ENCODE measurements at regions not wholly inside any gene's neighbourhood (a gene's known extent, or its start where the extent isn't known, plus 50 kb on each side); places are given as distances from the start of the nearest gene placed in this dataset.

GRCh38 chr10:29784175-29784773, 149.5 kb upstream of the SVIL start:
- no peak for DNase-seq (ENCODE audit: low spot score)

DNA sequence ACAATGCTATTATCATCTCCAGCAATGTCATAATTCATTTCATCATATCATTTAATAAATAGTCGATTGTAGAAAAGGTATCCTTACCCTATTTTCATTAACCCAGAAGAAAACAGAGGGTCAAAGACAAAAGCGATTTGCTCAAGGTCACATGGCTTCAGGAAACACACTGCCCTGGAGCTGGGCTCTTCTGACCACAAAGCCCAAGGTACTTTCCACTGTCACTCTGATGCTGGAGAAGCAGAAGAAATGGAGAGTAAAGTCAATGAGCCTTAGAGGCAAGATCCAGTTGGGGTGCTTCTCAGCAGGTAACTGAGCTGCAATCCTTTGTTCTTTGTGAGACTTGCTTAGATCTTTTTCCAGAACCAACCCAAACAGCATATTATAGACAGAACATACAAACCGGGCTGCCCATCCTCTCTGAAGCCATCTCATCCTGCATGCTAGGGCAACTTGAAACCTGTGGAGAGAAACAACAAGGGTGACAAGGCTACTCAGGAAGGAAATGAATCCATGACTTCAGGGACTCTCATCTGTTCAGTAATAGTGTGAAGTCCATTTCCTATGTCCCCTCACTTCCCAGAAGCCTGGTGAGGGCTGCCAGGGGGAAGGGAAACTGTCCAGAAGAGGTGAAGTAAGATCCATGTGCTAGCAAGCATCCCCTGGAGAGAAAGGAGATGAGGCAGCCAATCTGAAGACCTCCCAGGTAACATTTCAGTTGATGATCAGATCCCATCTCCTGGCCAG, 148.6 kb upstream of the SVIL start:
- ATAC-seq (ENCODE audit: low FRiP score) (no peak), DNase-seq (ENCODE audit: low spot score) (no peak)
- TF ChIP-seq, protein P1, sequence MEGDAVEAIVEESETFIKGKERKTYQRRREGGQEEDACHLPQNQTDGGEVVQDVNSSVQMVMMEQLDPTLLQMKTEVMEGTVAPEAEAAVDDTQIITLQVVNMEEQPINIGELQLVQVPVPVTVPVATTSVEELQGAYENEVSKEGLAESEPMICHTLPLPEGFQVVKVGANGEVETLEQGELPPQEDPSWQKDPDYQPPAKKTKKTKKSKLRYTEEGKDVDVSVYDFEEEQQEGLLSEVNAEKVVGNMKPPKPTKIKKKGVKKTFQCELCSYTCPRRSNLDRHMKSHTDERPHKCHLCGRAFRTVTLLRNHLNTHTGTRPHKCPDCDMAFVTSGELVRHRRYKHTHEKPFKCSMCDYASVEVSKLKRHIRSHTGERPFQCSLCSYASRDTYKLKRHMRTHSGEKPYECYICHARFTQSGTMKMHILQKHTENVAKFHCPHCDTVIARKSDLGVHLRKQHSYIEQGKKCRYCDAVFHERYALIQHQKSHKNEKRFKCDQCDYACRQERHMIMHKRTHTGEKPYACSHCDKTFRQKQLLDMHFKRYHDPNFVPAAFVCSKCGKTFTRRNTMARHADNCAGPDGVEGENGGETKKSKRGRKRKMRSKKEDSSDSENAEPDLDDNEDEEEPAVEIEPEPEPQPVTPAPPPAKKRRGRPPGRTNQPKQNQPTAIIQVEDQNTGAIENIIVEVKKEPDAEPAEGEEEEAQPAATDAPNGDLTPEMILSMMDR (IDR thresholded peaks at IDR 0.05), result no peak

More at GRCh38 chr10:29784175-29784773, 149.5 kb upstream of the SVIL start:
- ATAC-seq (ENCODE audit: low FRiP score), result peak; percentile 44
- TF ChIP-seq, protein P1 (IDR thresholded peaks at IDR 0.05), result no peak

DNA sequence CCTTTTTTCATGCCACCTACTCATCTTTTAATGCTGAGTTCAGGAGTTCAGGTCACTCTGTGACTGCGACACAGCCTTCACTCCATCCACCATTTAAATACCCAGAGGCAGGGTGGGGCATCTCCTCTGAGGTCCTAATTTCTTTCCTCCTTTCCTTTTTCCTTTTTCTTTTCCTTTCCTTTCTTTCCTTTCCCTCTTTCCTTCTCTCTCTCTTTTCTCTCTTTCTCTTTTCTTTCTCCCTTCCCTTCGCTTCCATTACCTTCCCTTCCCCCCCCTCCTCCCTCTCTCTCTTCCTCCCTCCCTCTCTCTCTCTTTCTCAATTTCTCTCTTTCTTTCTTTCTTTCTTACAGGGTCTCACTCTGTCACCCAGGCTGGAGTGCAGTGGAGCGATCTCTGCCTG, 145.9 kb upstream of the SVIL start:
- TF ChIP-seq, protein P1 (IDR thresholded peaks at IDR 0.05), result no peak
- DNase-seq (ENCODE audit: low spot score), result no peak
- ATAC-seq (ENCODE audit: low FRiP score), result no peak

DNA sequence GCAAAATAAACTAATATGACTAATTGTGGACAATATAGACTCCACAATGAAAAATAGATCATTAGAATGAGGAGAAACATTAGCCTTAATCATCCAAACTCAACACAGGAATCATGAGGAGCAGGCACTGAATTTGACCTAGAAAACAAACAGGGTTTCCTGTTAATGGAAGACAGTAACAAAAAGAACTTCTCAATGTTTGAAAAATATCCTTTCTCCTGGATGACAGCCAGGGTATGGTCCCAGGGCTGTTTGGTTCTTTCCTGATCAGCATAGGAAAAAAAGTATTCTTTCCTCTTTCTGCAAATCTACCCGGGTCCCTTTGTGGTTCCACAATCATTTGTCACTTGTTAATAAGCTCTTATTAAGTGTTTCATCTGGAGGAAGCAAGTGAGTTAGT, 145.3 kb upstream of the SVIL start:
- TF ChIP-seq, protein P1 (IDR thresholded peaks at IDR 0.05), result no peak
- ATAC-seq (ENCODE audit: low FRiP score) (no peak), DNase-seq (ENCODE audit: low spot score) (no peak)

DNA sequence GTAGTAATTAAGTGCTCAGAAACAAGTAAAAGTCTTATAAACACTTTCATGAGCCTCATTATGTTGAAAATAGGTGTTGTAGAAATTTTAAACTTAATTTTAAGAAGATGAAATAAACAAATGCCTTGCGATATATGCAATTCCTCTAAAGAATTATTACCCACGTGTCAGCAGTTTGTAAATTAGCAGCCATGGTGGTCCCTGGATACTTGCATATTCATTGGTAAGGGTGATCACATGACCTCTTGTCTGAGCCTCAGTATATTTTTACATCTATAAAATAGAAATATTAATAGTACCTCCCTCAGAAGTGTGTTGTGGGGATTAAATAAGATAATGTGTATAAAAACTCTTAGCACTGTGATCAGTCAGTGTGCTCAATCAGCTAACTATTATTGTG, 141.5 kb upstream of the SVIL start:
- DNase-seq (ENCODE audit: low spot score) (no peak), ATAC-seq (ENCODE audit: low FRiP score) (no peak)
- TF ChIP-seq, protein P1 (IDR thresholded peaks at IDR 0.05), result no peak

GRCh38 chr10:29774475-29774874, 139.7 kb upstream of the SVIL start:
- TF ChIP-seq, protein P1 (IDR thresholded peaks at IDR 0.05), result no peak
- ATAC-seq (ENCODE audit: low FRiP score) (no peak), DNase-seq (ENCODE audit: low spot score) (no peak)

DNA sequence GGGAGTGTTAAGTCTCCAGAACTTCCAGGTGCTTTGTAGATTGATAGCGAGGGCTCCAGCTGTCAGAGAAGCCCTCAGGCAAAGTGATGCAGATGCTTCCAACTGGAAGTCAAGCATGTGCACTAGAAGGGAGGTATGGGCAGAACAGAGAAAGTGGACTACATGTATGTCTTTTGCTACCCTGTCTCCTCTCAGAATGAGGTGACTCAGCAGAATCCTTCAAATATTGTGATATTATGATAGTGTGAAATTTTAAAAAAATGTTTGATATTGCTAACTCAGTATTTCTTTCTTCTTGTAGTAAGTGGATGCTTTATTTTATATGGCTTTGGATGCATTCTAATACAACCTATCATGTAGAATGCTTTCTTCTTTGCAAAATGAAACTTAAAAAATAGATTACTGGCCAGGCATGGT, 138.9 kb upstream of the SVIL start:
- TF ChIP-seq, protein P1 (IDR thresholded peaks at IDR 0.05), result no peak
- ATAC-seq (ENCODE audit: low FRiP score), result no peak
- no peak for DNase-seq (ENCODE audit: low spot score)
